ENCODE measurements at regions not wholly inside any gene's neighbourhood (a gene's known extent, or its start where the extent isn't known, plus 50 kb on each side); places are given as distances from the start of the nearest gene placed in this dataset.
"Not testable (repeated sequence)": the region's sequence is repeated elsewhere in the genome, so short reads cannot be mapped to it uniquely, and the experiment has no call there.

GRCh38 chr13:62453761-62454160 is 1038.1 kb upstream of the PCDH20 start:
- no peak for FAIRE-seq
- no peak for TF ChIP-seq CTCF (IDR thresholded peaks at IDR 0.05; ENCODE audit: insufficient read depth, low read length, severe bottlenecking)
- no peaks in the 10 kb centered on the region for H3K27me3 ChIP-seq (ENCODE audit: control insufficient read depth, insufficient read depth, low read length)
- H3K4me3 ChIP-seq (ENCODE audit: low read depth, low read length), result no peak overlapping the region
- no peaks in the 10 kb centered on the region for H3K36me3 ChIP-seq (ENCODE audit: control insufficient read depth, insufficient read depth, low read length)
- no peak for DNase-seq (ENCODE audit: low read depth)

- no peak for TF ChIP-seq CTCF (IDR thresholded peaks at IDR 0.05; ENCODE audit: insufficient read depth, low read length, severe bottlenecking)
- FAIRE-seq (no peak), DNase-seq (ENCODE audit: low read depth) (no peak)
- Histone ChIP-seq H3K4me3 (ENCODE audit: low read depth, low read length) (no peak overlapping the region), H3K27me3 (ENCODE audit: control insufficient read depth, insufficient read depth, low read length) (no peaks in the 10 kb centered on the region), H3K36me3 (ENCODE audit: control insufficient read depth, insufficient read depth, low read length) (no peaks in the 10 kb centered on the region)
Observed at GRCh38 chr13:62450759-62451158, 1035.1 kb upstream of the PCDH20 start.

GRCh38 chr13:62447771-62448382 is 1032.2 kb upstream of the PCDH20 start:
- H3K36me3 ChIP-seq (ENCODE audit: control insufficient read depth, insufficient read depth, low read length); H3K4me3 ChIP-seq (ENCODE audit: low read depth, low read length); H3K27me3 ChIP-seq (ENCODE audit: control insufficient read depth, insufficient read depth, low read length); FAIRE-seq; DNase-seq (ENCODE audit: low read depth): not testable (repeated sequence)

GRCh38 chr13:62444805-62445204 is 1029.2 kb upstream of the PCDH20 start:
- no peak for FAIRE-seq
- Histone ChIP-seq H3K27me3 (ENCODE audit: control insufficient read depth, insufficient read depth, low read length) (no peaks in the 10 kb centered on the region), H3K4me3 (ENCODE audit: low read depth, low read length) (no peak overlapping the region), H3K36me3 (ENCODE audit: control insufficient read depth, insufficient read depth, low read length) (no peaks in the 10 kb centered on the region)
- no peak for DNase-seq (ENCODE audit: low read depth)
- TF ChIP-seq CTCF (IDR thresholded peaks at IDR 0.05; ENCODE audit: insufficient read depth, low read length, severe bottlenecking), result no peak

GRCh38 chr13:62434081-62434480 is 1018.4 kb upstream of the PCDH20 start:
- Histone ChIP-seq H3K36me3 (ENCODE audit: control insufficient read depth, insufficient read depth, low read length) (no peaks in the 10 kb centered on the region), H3K27me3 (ENCODE audit: control insufficient read depth, insufficient read depth, low read length) (no peaks in the 10 kb centered on the region), H3K4me3 (ENCODE audit: low read depth, low read length) (no peak overlapping the region)
- no peak for TF ChIP-seq CTCF (IDR thresholded peaks at IDR 0.05; ENCODE audit: insufficient read depth, low read length, severe bottlenecking)
- DNase-seq (ENCODE audit: low read depth) (no peak), FAIRE-seq (no peak)

GRCh38 chr13:62433660-62434059 is 1018.0 kb upstream of the PCDH20 start:
- TF ChIP-seq CTCF (IDR thresholded peaks at IDR 0.05; ENCODE audit: insufficient read depth, low read length, severe bottlenecking), result no peak
- DNase-seq (ENCODE audit: low read depth) (no peak), FAIRE-seq (no peak)
- Histone ChIP-seq H3K36me3 (ENCODE audit: control insufficient read depth, insufficient read depth, low read length) (no peaks in the 10 kb centered on the region), H3K27me3 (ENCODE audit: control insufficient read depth, insufficient read depth, low read length) (no peaks in the 10 kb centered on the region), H3K4me3 (ENCODE audit: low read depth, low read length) (no peak overlapping the region)
